ENCODE measurements at regions not wholly inside any gene's neighbourhood (a gene's known extent, or its start where the extent isn't known, plus 50 kb on each side); places are given as distances from the start of the nearest gene placed in this dataset.

- BruUV-seq (replicated peaks), result no TSS peak
- ATAC-seq, result peak; percentile 38; the same call in 1 of the 3 replicates
- no peak for FAIRE-seq
- intact Hi-C loops (cut with micrococcal nuclease), result no loop called here
- Histone ChIP-seq H3K4me3 (no peak overlapping the region), H3K9me3 (replicated peaks; ENCODE audit: control insufficient read depth, insufficient read depth, low read depth, low read length) (no peaks in the 10 kb centered on the region), H4K20me1 (replicated peaks; ENCODE audit: control insufficient read depth, insufficient read depth, low read length) (no peaks in the 10 kb centered on the region), H3K79me2 (ENCODE audit: control insufficient read depth, insufficient read depth, low read length) (no peaks in the 10 kb centered on the region), H2AFZ (ENCODE audit: low read depth, low read length) (no peak overlapping the region), H3K27me3 (ENCODE audit: control insufficient read depth in 2 of 2, insufficient read depth in 2 of 2, low read length in 2 of 2) (no peaks in the 10 kb centered on the region), H3K27ac (ENCODE audit: extremely low read depth, low read depth, low read length) (no peak overlapping the region), H3K9me1 (ENCODE audit: control insufficient read depth, insufficient read depth, low read length) (no peaks in the 10 kb centered on the region), H3K4me2 (ENCODE audit: insufficient read depth, low read length) (no peak overlapping the region), H3K36me3 (ENCODE audit: control insufficient read depth, insufficient read depth, low read length) (no peaks in the 10 kb centered on the region), H3K9ac (ENCODE audit: insufficient read depth in 1 of 2, low read depth in 2 of 2, low read length in 2 of 2) (peak overlapping the region in 1 of 2 experiments; percentile 14; a peak in 1 of 4 replicates), H3K4me1 (replicated peaks in 1 of 2; ENCODE audit: control insufficient read depth in 2 of 2, insufficient read depth in 2 of 2, low read length in 2 of 2) (peaks cover 0 to 3% of the 10 kb centered on the region in 2 experiments; a peak in 1 of 5 replicates)
- ChIA-PET CTCF (ENCODE audit: low intra/inter-chr PET ratio) (no interaction called here), POLR2A (no interaction called here)
- under 1% methylated on average over 14 of the region's 15 CpGs for WGBS (ENCODE audit: insufficient coverage, low coverage, missing lambda C conversion rate)
- peak in 1 of 4 experiments; percentile 2 for DNase-seq (ENCODE audit: extremely low read depth in 1 of 4, low spot score in 3 of 4)
- in situ Hi-C loops (cut with MboI), result no loop called here
- TF ChIP-seq U2AF1 (optimal IDR thresholded peaks at IDR 0.05; ENCODE audit: low read depth, low read length), result no peak
- TF ChIP-seq, protein P1, sequence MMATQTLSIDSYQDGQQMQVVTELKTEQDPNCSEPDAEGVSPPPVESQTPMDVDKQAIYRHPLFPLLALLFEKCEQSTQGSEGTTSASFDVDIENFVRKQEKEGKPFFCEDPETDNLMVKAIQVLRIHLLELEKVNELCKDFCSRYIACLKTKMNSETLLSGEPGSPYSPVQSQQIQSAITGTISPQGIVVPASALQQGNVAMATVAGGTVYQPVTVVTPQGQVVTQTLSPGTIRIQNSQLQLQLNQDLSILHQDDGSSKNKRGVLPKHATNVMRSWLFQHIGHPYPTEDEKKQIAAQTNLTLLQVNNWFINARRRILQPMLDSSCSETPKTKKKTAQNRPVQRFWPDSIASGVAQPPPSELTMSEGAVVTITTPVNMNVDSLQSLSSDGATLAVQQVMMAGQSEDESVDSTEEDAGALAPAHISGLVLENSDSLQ (IDR thresholded peaks at IDR 0.05), result no peak
- TF ChIP-seq NRF1 (conservative IDR thresholded peaks at IDR 0.05 in 1 of 2, IDR thresholded peaks at IDR 0.05 in 1 of 2), result no peak
Measured at GRCh38 chr1:99146129-99146848, 118.0 kb upstream of the PLPPR4 start.

GRCh38 chr1:99149952-99150351, 114.3 kb upstream of the PLPPR4 start:
- Histone ChIP-seq H3K36me3 (ENCODE audit: control insufficient read depth, insufficient read depth, low read length) (no peaks in the 10 kb centered on the region), H3K27ac (ENCODE audit: extremely low read depth, low read depth, low read length) (no peak overlapping the region), H3K9me1 (ENCODE audit: control insufficient read depth, insufficient read depth, low read length) (no peaks in the 10 kb centered on the region), H3K9me3 (replicated peaks; ENCODE audit: control insufficient read depth, insufficient read depth, low read depth, low read length) (no peaks in the 10 kb centered on the region), H3K4me2 (ENCODE audit: insufficient read depth, low read length) (no peak overlapping the region), H3K9ac (ENCODE audit: insufficient read depth in 1 of 2, low read depth in 2 of 2, low read length in 2 of 2) (no peak overlapping the region), H2AFZ (ENCODE audit: low read depth, low read length) (no peak overlapping the region), H3K4me3 (no peak overlapping the region), H3K79me2 (ENCODE audit: control insufficient read depth, insufficient read depth, low read length) (no peaks in the 10 kb centered on the region), H3K4me1 (replicated peaks in 1 of 2; ENCODE audit: control insufficient read depth in 2 of 2, insufficient read depth in 2 of 2, low read length in 2 of 2) (peaks cover 0 to 3% of the 10 kb centered on the region in 2 experiments; a peak in 1 of 5 replicates), H4K20me1 (replicated peaks; ENCODE audit: control insufficient read depth, insufficient read depth, low read length) (no peaks in the 10 kb centered on the region), H3K27me3 (ENCODE audit: control insufficient read depth in 2 of 2, insufficient read depth in 2 of 2, low read length in 2 of 2) (no peaks in the 10 kb centered on the region)
- intact Hi-C loops (cut with micrococcal nuclease), result no loop called here
- BruUV-seq (replicated peaks), result no TSS peak
- DNase-seq (ENCODE audit: extremely low read depth in 1 of 4, low spot score in 3 of 4), result no peak
- 0% methylated on average over 3 of the region's 3 CpGs for WGBS (ENCODE audit: insufficient coverage, low coverage, missing lambda C conversion rate)
- CTCF ChIA-PET (ENCODE audit: low intra/inter-chr PET ratio), result no interaction called here
- POLR2A ChIA-PET, result no interaction called here
- no peak for FAIRE-seq
- in situ Hi-C loops (cut with MboI), result no loop called here
- ATAC-seq, result no peak
- TF ChIP-seq ZNF77 (CRISPR knock-in tag; IDR thresholded peaks at IDR 0.05) (no peak), POLR2AphosphoS2 (IDR thresholded peaks at IDR 0.05; ENCODE audit: low read length) (no peak), ZNF785 (CRISPR knock-in tag; IDR thresholded peaks at IDR 0.05) (no peak), POLR2AphosphoS5 (IDR thresholded peaks at IDR 0.05; ENCODE audit: control insufficient read depth, insufficient read depth, low read depth, low read length) (no peak), CBFA2T2 (conservative IDR thresholded peaks at IDR 0.05) (no peak), ELF2 (CRISPR knock-in tag; IDR thresholded peaks at IDR 0.05) (no peak)
- TF ChIP-seq, protein P2, sequence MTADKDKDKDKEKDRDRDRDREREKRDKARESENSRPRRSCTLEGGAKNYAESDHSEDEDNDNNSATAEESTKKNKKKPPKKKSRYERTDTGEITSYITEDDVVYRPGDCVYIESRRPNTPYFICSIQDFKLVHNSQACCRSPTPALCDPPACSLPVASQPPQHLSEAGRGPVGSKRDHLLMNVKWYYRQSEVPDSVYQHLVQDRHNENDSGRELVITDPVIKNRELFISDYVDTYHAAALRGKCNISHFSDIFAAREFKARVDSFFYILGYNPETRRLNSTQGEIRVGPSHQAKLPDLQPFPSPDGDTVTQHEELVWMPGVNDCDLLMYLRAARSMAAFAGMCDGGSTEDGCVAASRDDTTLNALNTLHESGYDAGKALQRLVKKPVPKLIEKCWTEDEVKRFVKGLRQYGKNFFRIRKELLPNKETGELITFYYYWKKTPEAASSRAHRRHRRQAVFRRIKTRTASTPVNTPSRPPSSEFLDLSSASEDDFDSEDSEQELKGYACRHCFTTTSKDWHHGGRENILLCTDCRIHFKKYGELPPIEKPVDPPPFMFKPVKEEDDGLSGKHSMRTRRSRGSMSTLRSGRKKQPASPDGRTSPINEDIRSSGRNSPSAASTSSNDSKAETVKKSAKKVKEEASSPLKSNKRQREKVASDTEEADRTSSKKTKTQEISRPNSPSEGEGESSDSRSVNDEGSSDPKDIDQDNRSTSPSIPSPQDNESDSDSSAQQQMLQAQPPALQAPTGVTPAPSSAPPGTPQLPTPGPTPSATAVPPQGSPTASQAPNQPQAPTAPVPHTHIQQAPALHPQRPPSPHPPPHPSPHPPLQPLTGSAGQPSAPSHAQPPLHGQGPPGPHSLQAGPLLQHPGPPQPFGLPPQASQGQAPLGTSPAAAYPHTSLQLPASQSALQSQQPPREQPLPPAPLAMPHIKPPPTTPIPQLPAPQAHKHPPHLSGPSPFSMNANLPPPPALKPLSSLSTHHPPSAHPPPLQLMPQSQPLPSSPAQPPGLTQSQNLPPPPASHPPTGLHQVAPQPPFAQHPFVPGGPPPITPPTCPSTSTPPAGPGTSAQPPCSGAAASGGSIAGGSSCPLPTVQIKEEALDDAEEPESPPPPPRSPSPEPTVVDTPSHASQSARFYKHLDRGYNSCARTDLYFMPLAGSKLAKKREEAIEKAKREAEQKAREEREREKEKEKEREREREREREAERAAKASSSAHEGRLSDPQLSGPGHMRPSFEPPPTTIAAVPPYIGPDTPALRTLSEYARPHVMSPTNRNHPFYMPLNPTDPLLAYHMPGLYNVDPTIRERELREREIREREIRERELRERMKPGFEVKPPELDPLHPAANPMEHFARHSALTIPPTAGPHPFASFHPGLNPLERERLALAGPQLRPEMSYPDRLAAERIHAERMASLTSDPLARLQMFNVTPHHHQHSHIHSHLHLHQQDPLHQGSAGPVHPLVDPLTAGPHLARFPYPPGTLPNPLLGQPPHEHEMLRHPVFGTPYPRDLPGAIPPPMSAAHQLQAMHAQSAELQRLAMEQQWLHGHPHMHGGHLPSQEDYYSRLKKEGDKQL (CRISPR knock-in tag; IDR thresholded peaks at IDR 0.05; ENCODE audit: borderline replicate concordance), result no peak

All from K562 (cell line).